Brain microvascular endothelial cell (primary cell): ENCODE measurements at regions not wholly inside any gene's neighbourhood (a gene's known extent, or its start where the extent isn't known, plus 50 kb on each side); places are given as distances from the start of the nearest gene placed in this dataset.
A peak's percentile ranks its signal among the peaks of the same experiment; 100 is the strongest.

Experiments
- DNase-seq: peaks from one replicate; pipeline ENCODE4 v3.0.0-alpha.2; 2020
- H3K27ac ChIP-seq: fragments of 250-450 bp; sonication (Bioruptor Pico); 2 replicates; pipeline ENCODE4 v1.5.1; 2020; ENCODE audit warnings: mild to moderate bottlenecking, moderate library complexity
- H3K27me3 ChIP-seq: fragments of 250-450 bp; sonication (Bioruptor Pico); replicated peaks from 2 replicates; pipeline ENCODE4 v1.5.1; 2020; ENCODE audit warnings: mild to moderate bottlenecking
- H3K36me3 ChIP-seq: fragments of 250-450 bp; sonication (Bioruptor Pico); replicated peaks from 2 replicates; pipeline ENCODE4 v1.5.1; 2020; ENCODE audit warnings: mild to moderate bottlenecking
- H3K4me3 ChIP-seq: 2 replicates; pipeline ENCODE4 v1.5.1; 2011; ENCODE audit warnings: low read depth, mild to moderate bottlenecking, control low read depth, low read length, moderate library complexity
- in situ Hi-C: cut with HindIII; loops from 2 replicates; pipeline ENCODE4 v1.10.0; 2017; ENCODE audit warnings: low sequenced_read_pairs, low pct_ligation_motif_present
- TF ChIP-seq, protein P1 (sequence below): IDR thresholded peaks from 2 replicates; pipeline ENCODE4 v1.5.1; 2011; ENCODE audit warnings: low read depth, mild to moderate bottlenecking, moderate library complexity, low read length, control low read depth, inconsistent platforms; ENCODE audit errors: missing control alignments

DNA sequence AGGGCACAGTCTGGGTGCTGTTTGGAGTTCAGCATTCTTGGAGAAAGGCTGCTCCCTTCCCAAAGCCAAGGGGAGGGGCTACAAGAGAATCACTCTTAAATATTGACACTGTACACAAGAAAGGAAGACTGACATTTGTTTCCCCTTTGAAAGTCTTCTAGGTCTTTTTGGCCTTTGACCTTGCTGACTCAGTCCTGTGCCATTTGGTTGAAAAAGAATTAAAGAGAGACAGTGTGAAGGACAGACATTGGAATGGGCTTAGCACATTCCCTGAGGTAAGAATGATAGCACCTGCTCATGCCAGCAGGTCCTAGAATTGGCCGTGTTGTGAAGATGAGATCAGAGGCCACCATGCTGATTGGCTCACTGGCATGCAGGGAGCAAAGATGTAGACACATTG is 271.4 kb upstream of the ZNF608 start:
- Histone ChIP-seq H3K27me3 (no peaks in the 10 kb centered on the region), H3K36me3 (no peaks in the 10 kb centered on the region), H3K27ac (no peak overlapping the region), H3K4me3 (no peak overlapping the region)
- in situ Hi-C loops: no loop called here
- TF ChIP-seq, protein P1, sequence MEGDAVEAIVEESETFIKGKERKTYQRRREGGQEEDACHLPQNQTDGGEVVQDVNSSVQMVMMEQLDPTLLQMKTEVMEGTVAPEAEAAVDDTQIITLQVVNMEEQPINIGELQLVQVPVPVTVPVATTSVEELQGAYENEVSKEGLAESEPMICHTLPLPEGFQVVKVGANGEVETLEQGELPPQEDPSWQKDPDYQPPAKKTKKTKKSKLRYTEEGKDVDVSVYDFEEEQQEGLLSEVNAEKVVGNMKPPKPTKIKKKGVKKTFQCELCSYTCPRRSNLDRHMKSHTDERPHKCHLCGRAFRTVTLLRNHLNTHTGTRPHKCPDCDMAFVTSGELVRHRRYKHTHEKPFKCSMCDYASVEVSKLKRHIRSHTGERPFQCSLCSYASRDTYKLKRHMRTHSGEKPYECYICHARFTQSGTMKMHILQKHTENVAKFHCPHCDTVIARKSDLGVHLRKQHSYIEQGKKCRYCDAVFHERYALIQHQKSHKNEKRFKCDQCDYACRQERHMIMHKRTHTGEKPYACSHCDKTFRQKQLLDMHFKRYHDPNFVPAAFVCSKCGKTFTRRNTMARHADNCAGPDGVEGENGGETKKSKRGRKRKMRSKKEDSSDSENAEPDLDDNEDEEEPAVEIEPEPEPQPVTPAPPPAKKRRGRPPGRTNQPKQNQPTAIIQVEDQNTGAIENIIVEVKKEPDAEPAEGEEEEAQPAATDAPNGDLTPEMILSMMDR: no peak
- no peak for DNase-seq

DNA sequence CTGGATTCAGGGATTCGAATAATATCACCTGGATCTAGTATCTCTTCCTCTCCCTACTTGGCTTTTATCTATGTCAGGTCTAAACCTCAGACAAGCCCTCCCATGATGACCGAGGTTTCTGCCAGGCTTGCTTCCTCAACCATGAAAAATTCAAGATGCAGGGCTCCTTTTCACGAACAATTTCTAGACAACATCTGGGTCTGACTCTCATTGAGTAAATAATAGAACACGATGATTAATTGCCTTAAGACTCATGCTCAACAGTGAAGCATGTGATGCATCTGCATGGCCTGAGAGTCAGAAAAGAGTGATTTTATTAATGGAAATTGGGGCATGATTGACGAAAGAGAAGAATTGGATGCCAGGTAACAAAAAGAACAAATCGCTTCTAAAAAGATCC is 277.2 kb upstream of the ZNF608 start:
- H3K27ac ChIP-seq: no peak overlapping the region
- in situ Hi-C loops: no loop called here
- peak; percentile 19 for DNase-seq

DNA sequence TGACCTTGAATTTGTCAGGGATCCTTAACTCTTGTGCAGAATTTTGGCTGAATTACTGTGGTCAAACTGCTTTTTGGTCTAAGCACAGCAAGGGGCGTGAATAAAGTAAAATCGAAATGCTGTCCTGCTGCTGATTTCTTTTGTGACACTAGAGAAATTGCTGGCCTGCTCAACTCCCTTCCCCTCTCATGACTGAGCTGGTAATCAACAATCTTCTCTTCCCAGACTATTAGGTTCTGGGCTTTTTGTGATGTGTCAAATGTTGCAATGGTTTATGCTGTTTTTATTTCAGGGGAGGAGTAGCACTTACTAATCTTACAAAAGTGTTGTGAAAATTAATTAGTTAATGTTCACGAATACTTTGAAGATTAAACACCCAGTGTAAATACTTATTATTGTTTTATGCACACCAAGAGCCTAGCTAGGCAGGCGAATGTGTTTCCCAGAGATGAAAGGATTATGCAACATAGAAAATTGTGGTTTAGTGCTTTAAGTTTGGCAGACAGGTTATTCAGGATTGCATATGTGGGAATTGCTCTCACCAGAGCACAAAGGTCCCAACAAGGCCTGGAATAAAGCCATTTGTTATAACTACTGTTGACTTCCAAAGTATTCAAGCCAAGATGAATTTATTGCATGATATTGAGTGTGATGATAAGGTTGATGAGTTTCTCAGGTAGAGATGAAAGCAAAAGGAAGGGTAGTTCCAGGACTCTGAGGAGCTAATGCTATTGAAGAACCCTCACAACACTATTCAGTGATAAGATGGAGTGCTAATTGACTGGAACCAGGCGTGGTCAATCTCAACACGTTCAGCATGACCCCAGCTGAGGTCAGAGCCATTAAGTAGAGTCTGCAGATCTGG is 280.7 kb upstream of the ZNF608 start:
- TF ChIP-seq, protein P1: no peak
- no peak overlapping the region for H3K27ac ChIP-seq
- in situ Hi-C loops: no loop called here
- no peak overlapping the region for H3K4me3 ChIP-seq
- DNase-seq: no peak
- H3K36me3 ChIP-seq: no peaks in the 10 kb centered on the region
- H3K27me3 ChIP-seq: no peaks in the 10 kb centered on the region

More for the DNA sequence above, 277.2 kb upstream of the ZNF608 start:
- Histone ChIP-seq H3K27me3 (no peaks in the 10 kb centered on the region), H3K36me3 (no peaks in the 10 kb centered on the region), H3K4me3 (no peak overlapping the region)
- TF ChIP-seq, protein P1: no peak

DNA sequence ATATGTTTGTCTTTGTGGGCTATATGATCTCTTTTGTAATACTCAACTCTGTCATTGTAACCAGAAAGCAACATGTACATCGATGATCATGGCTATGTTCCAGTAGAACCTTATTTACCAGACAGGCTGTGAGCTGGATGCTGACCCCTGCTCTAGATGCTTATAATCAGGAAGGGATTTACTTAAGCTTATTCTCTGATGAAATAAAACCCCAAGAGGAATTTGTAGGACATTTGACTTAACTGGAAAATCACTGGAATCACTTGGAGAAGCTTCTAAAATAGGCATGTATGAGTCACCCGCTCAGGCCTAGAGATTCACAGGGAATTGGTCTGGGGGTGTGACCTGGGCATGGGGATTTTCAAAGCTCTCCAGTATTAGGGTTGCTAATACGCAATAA is 285.8 kb upstream of the ZNF608 start:
- in situ Hi-C loops: no loop called here
- Histone ChIP-seq H3K27me3 (no peaks in the 10 kb centered on the region), H3K36me3 (no peaks in the 10 kb centered on the region), H3K27ac (no peak overlapping the region), H3K4me3 (no peak overlapping the region)
- DNase-seq: no peak
- TF ChIP-seq, protein P1: no peak

DNA sequence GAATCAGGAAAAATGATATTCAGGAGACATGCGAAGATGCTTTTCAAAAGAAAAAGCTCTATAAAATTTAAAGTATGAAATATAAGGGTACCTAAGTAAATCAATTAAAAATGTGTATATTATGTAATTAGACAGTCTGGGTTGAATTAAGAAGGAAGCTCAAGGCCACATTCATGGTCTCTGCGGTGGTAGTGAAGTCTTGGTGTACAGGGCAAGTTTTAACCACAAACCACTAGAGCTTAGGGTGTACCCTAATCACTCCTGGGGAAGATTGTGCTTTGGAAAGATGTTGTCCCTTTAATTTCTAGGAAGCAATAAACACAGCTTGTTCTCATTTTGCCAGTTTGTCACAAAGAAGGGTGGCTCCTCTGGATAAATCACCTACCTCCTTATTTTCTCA is 287.2 kb upstream of the ZNF608 start:
- Histone ChIP-seq H3K36me3 (no peaks in the 10 kb centered on the region), H3K4me3 (no peak overlapping the region), H3K27me3 (no peaks in the 10 kb centered on the region), H3K27ac (no peak overlapping the region)
- TF ChIP-seq, protein P1: no peak
- in situ Hi-C loops: no loop called here
- no peak for DNase-seq

DNA sequence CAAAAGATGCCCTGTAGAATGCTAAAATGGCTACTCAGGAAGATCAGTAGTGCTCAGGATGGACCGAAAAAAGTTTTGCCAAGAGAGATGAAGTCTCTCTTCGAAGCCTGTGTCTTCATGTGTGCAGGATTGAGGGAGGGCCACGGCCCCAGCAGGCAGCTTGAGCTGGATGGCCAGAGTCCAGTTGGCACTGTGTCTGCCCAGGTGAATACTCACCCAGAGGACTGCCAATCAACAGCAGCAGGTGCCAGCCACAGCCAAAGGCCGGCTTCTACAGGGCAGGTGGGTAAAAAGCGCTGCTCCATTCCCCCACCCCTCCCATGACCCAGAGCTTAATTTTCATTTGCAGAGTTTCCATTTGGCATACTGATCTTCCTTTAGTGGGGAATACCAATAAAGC is 287.9 kb upstream of the ZNF608 start:
- in situ Hi-C loops: no loop called here
- Histone ChIP-seq H3K4me3 (no peak overlapping the region), H3K27me3 (no peaks in the 10 kb centered on the region), H3K36me3 (no peaks in the 10 kb centered on the region), H3K27ac (no peak overlapping the region)
- TF ChIP-seq, protein P1: no peak
- no peak for DNase-seq
